H1 (cell line): ENCODE measurements at regions not wholly inside any gene's neighbourhood (a gene's known extent, or its start where the extent isn't known, plus 50 kb on each side); places are given as distances from the start of the nearest gene placed in this dataset.

Experiments
- CTCF ChIA-PET: fragments of 300-600 bp; sonication (Branson Sonifier 250); formaldehyde crosslinking; loops from one replicate; lab custom pipeline; 2021; ENCODE audit not compliant: partially characterized antibody; lab: Charles Lee
- POLR2A ChIA-PET: fragments of 300-600 bp; sonication (Branson Sonifier 250); formaldehyde crosslinking; loops from one replicate; lab custom pipeline; 2021; ENCODE audit warnings: inconsistent platforms; ENCODE audit not compliant: partially characterized antibody; lab: Charles Lee
- DNase-seq, 2 experiments: peaks; one replicate each; pipeline versions ENCODE4 v3.0.0 to v3.0.0-alpha.2; 2010 to 2022; ENCODE audit warnings: low spot score in 2 of 2, low read depth in 1 of 2, mixed read lengths in 1 of 2
- FAIRE-seq: peaks from 2 replicates; lab custom pipeline; 2011; peaks lifted over from hg19 to GRCh38; lab: Jason Lieb, UNC
- H2AFZ ChIP-seq: 2 replicates; pipeline ENCODE4 v1.8.1; 2012; ENCODE audit warnings: low read length, inconsistent platforms
- H2AK5ac ChIP-seq: 2 replicates; pipeline ENCODE4 v1.6.1; 2013; ENCODE audit warnings: low read depth, low read length
- H2BK120ac ChIP-seq: replicated peaks from 2 replicates; pipeline ENCODE3; 2013; ENCODE audit warnings: low read depth, low read length, inconsistent platforms
- H2BK12ac ChIP-seq: 2 replicates; pipeline ENCODE4 v1.6.1; 2013; ENCODE audit warnings: low read depth, low read length
- H2BK15ac ChIP-seq: 2 replicates; pipeline ENCODE4 v1.6.1; 2013; ENCODE audit warnings: low read length
- H2BK20ac ChIP-seq: 2 replicates; pipeline ENCODE4 v1.6.1; 2013; ENCODE audit warnings: low read length
- H2BK5ac ChIP-seq: 2 replicates; pipeline ENCODE4 v1.6.1; 2013; ENCODE audit warnings: low read depth, low read length
- H3K14ac ChIP-seq: 2 replicates; pipeline ENCODE4 v1.6.1; 2013; ENCODE audit warnings: inconsistent platforms; ENCODE audit not compliant: insufficient read length
- H3K18ac ChIP-seq: 2 replicates; pipeline ENCODE4 v1.6.1; 2013; ENCODE audit warnings: low read length; ENCODE audit errors: extremely low read depth
- H3K23ac ChIP-seq: 2 replicates; pipeline ENCODE4 v1.6.1; 2013; ENCODE audit warnings: inconsistent platforms; ENCODE audit not compliant: insufficient read length
- H3K23me2 ChIP-seq: 2 replicates; pipeline ENCODE4 v1.6.1; 2013; ENCODE audit warnings: low read depth, low read length
- H3K27ac ChIP-seq: 2 replicates; pipeline ENCODE4 v1.6.1; 2011; ENCODE audit warnings: low read depth, low read length, inconsistent platforms
- H3K27me3 ChIP-seq, 4 experiments: replicated peaks in 1 of 4; 1 replicate in 1 of 4; 2 replicates in 3 of 4; pipeline versions ENCODE4 v1.6.1 to v1.8.1; 2011 to 2013; ENCODE audit warnings: low read length in 3 of 4, mild to moderate bottlenecking in 3 of 4, inconsistent platforms in 2 of 4, mixed read lengths in 2 of 4, moderate library complexity in 1 of 4; ENCODE audit not compliant: control insufficient read depth in 3 of 4, insufficient read depth in 3 of 4; ENCODE audit errors: extremely low read depth in 1 of 4
- H3K36me3 ChIP-seq, 4 experiments: 2 replicates each; pipeline versions ENCODE4 v1.6.1 to v1.8.1; 2011 to 2013; ENCODE audit warnings: mild to moderate bottlenecking in 4 of 4, low read length in 3 of 4, moderate library complexity in 2 of 4, control low read depth in 1 of 4, inconsistent platforms in 1 of 4; ENCODE audit not compliant: insufficient read depth in 4 of 4, control insufficient read depth in 2 of 4
- H3K4ac ChIP-seq: replicated peaks from 2 replicates; pipeline ENCODE3; 2013; ENCODE audit warnings: low read length, low read depth, mixed read lengths, inconsistent platforms; ENCODE audit not compliant: insufficient read length
- H3K4me1 ChIP-seq, 4 experiments: replicated peaks in 1 of 4; 1 replicate in 1 of 4; 2 replicates in 3 of 4; pipeline versions ENCODE4 v1.6.1 to v1.8.1; 2011 to 2013; ENCODE audit warnings: low read length in 3 of 4, inconsistent platforms in 2 of 4, mixed read lengths in 1 of 4; ENCODE audit not compliant: insufficient read depth in 4 of 4, control insufficient read depth in 3 of 4
- H3K4me2 ChIP-seq, 2 experiments: 2 replicates each; pipeline versions ENCODE4 v1.6.1 to v1.8.1; 2011 to 2013; ENCODE audit warnings: low read depth in 2 of 2, low read length in 2 of 2, control low read depth in 1 of 2, inconsistent platforms in 1 of 2, mild to moderate bottlenecking in 1 of 2; ENCODE audit not compliant: insufficient read depth in 1 of 2
- H3K4me3 ChIP-seq, 4 experiments: fragments of 200-600, 300-600 bp in 1 of 4; sonication (generic), shearing (Covaris generic), sonication (Bioruptor Twin) in 1 of 4; 2 replicates each; pipeline versions ENCODE4 v1.5.1 to v1.8.1; 2011 to 2016; ENCODE audit warnings: low read length in 4 of 4, low read depth in 3 of 4, control low read depth in 2 of 4, inconsistent platforms in 2 of 4, mild to moderate bottlenecking in 2 of 4, mixed read lengths in 1 of 4, moderate library complexity in 1 of 4; ENCODE audit not compliant: insufficient read depth in 2 of 4; ENCODE audit errors: extremely low read depth in 1 of 4
- H3K56ac ChIP-seq: replicated peaks from 2 replicates; pipeline ENCODE3; 2013; ENCODE audit warnings: low read depth, mild to moderate bottlenecking, mixed read lengths, low read length, inconsistent platforms; ENCODE audit not compliant: insufficient read length
- H3K79me1 ChIP-seq: 2 replicates; pipeline ENCODE4 v1.6.1; 2013; ENCODE audit warnings: low read depth, low read length, control low read depth
- H3K79me2 ChIP-seq, 2 experiments: 2 replicates each; pipeline versions ENCODE4 v1.6.1 to v1.8.1; 2012 to 2013; ENCODE audit warnings: low read length in 2 of 2, mild to moderate bottlenecking in 2 of 2, inconsistent platforms in 1 of 2; ENCODE audit not compliant: insufficient read depth in 2 of 2, control insufficient read depth in 1 of 2
- H3K9ac ChIP-seq, 4 experiments: replicated peaks in 1 of 4; 1 replicate in 1 of 4; 2 replicates in 3 of 4; pipeline versions ENCODE4 v1.6.1 to v1.8.1; 2011 to 2013; ENCODE audit warnings: low read depth in 3 of 4, low read length in 3 of 4, control low read depth in 2 of 4, mild to moderate bottlenecking in 2 of 4, moderate library complexity in 2 of 4, inconsistent platforms in 1 of 4; ENCODE audit errors: extremely low read depth in 1 of 4
- H3K9me3 ChIP-seq, 2 experiments: 2 replicates each; pipeline versions ENCODE4 v1.6.1 to v1.8.1; 2012 to 2013; ENCODE audit warnings: mild to moderate bottlenecking in 2 of 2, moderate library complexity in 2 of 2, control low read depth in 1 of 2, inconsistent platforms in 1 of 2, low read depth in 1 of 2, low read length in 1 of 2, mixed read lengths in 1 of 2; ENCODE audit not compliant: insufficient read depth in 2 of 2
- H4K20me1 ChIP-seq, 2 experiments: replicated peaks in 1 of 2; 2 replicates each; pipeline versions ENCODE3 to v1.8.1; 2011 to 2013; ENCODE audit warnings: inconsistent platforms in 2 of 2, low read length in 2 of 2, mild to moderate bottlenecking in 1 of 2; ENCODE audit not compliant: insufficient read depth in 2 of 2, control insufficient read depth in 1 of 2
- H4K5ac ChIP-seq: 2 replicates; pipeline ENCODE4 v1.6.1; 2013; ENCODE audit warnings: low read length, low read depth, mixed read lengths, inconsistent platforms; ENCODE audit not compliant: insufficient read length
- H4K8ac ChIP-seq: 2 replicates; pipeline ENCODE4 v1.8.0; 2013; ENCODE audit warnings: mild to moderate bottlenecking, moderate library complexity, low read length, inconsistent platforms; ENCODE audit not compliant: insufficient read depth; ENCODE audit errors: extremely low read depth
- H4K91ac ChIP-seq: replicated peaks from 2 replicates; pipeline ENCODE3; 2013; ENCODE audit warnings: low read length, mixed read lengths, inconsistent platforms; ENCODE audit not compliant: insufficient read length
- EZH2 ChIP-seq: fragments of 200-600 bp; sonication (generic); IDR thresholded peaks from 2 replicates; pipeline ENCODE4 v1.7.1; 2012; ENCODE audit warnings: low read depth, mild to moderate bottlenecking, moderate library complexity, low read length, inconsistent platforms; ENCODE audit not compliant: severe bottlenecking
- MAX ChIP-seq: IDR thresholded peaks from 2 replicates; pipeline ENCODE4 v1.6.1; 2012; ENCODE audit warnings: inconsistent platforms
- RNF2 ChIP-seq: fragments of 200-900, 300-1000 bp; sonication (generic); IDR thresholded peaks from 2 replicates; pipeline ENCODE4 v1.7.1; 2016; ENCODE audit warnings: borderline replicate concordance, low read depth, mild to moderate bottlenecking, antibody characterized with exemption, low read length; ENCODE audit not compliant: poor library complexity, severe bottlenecking; ENCODE audit errors: missing control alignments
- SIX5 ChIP-seq: IDR thresholded peaks from 2 replicates; pipeline ENCODE4 v1.6.1; 2011; ENCODE audit warnings: mild to moderate bottlenecking, low read depth, low read length
- SRF ChIP-seq: IDR thresholded peaks from 2 replicates; pipeline ENCODE4 v1.6.1; 2011; ENCODE audit warnings: mild to moderate bottlenecking, low read depth, low read length, moderate library complexity
- TAF7 ChIP-seq: optimal IDR thresholded peaks from 2 replicates; pipeline ENCODE3; 2011; ENCODE audit warnings: low read depth, mild to moderate bottlenecking, inconsistent platforms, low read length, moderate library complexity, borderline replicate concordance
- WGBS, 2 experiments: shearing (Covaris generic) in 1 of 2; methylation state at CpG; one replicate each; pipeline versions ENCODE4 v1.1.6 to v1.1.7; 2013 to 2015; ENCODE audit warnings: low lambda C conversion rate in 2 of 2, mixed read lengths in 2 of 2, inconsistent platforms in 1 of 2, low coverage in 1 of 2, missing lambda C conversion rate in 1 of 2; ENCODE audit not compliant: insufficient replicate concordance in 2 of 2, insufficient coverage in 1 of 2, insufficient read length in 1 of 2; ENCODE audit errors: extremely low coverage in 1 of 2, missing lambda C conversion rate in 1 of 2; 5-methylcytosine and 5-hydroxymethylcytosine counted together

GRCh38 chr5:158606233-158606632 is 493.5 kb downstream of the EBF1 start:
- H4K8ac ChIP-seq, result no peak overlapping the region
- H3K4ac ChIP-seq, result no peak overlapping the region
- no peak overlapping the region for H2BK15ac ChIP-seq
- no peak overlapping the region for H3K9ac ChIP-seq
- no peaks in the 10 kb centered on the region for H3K4me1 ChIP-seq
- H4K5ac ChIP-seq, result no peak overlapping the region
- no peak for DNase-seq
- H3K23me2 ChIP-seq, result no peaks in the 10 kb centered on the region
- no peak overlapping the region for H2BK5ac ChIP-seq
- H3K27me3 ChIP-seq, result no peaks in the 10 kb centered on the region
- no peak overlapping the region for H3K4me3 ChIP-seq
- H3K27ac ChIP-seq, result no peak overlapping the region
- H3K4me2 ChIP-seq, result no peak overlapping the region
- H3K9me3 ChIP-seq, result no peaks in the 10 kb centered on the region
- no peak overlapping the region for H2BK12ac ChIP-seq
- no peak overlapping the region for H4K91ac ChIP-seq
- H2AK5ac ChIP-seq, result no peak overlapping the region
- no peak overlapping the region for H2BK20ac ChIP-seq
- H3K79me2 ChIP-seq, result no peaks in the 10 kb centered on the region
- no peak overlapping the region for H3K23ac ChIP-seq
- no peaks in the 10 kb centered on the region for H4K20me1 ChIP-seq
- no peak overlapping the region for H3K18ac ChIP-seq
- no peak overlapping the region for H3K14ac ChIP-seq
- H3K56ac ChIP-seq, result no peak overlapping the region
- H2BK120ac ChIP-seq, result no peak overlapping the region
- CTCF ChIA-PET, result interaction anchor here (1.2 kb wide), 1 partner anchor 140 kb away, joined by 3 read pairs; no protein-coding TSS in a partner anchor
- TF ChIP-seq MAX (no peak), SRF (no peak), EZH2 (no peak), RNF2 (no peak), SIX5 (no peak), TAF7 (no peak)
- no peaks in the 10 kb centered on the region for H3K36me3 ChIP-seq
- POLR2A ChIA-PET, result no interaction called here
- FAIRE-seq, result no peak
- no peak overlapping the region for H2AFZ ChIP-seq
- 89% methylated on average over 3 of the region's 3 CpGs; no CpG with 5 or more reads in 1 of the 2 experiments for WGBS, 2 experiments
- H3K79me1 ChIP-seq, result no peaks in the 10 kb centered on the region
